ENCODE measurements at regions not wholly inside any gene's neighbourhood (a gene's known extent, or its start where the extent isn't known, plus 50 kb on each side); places are given as distances from the start of the nearest gene placed in this dataset.
A peak's percentile ranks its signal among the peaks of the same experiment; 100 is the strongest.

GRCh38 chr1:239755107-239755912 is 336.4 kb upstream of the FMN2 start:
- Histone ChIP-seq H3K9me3 (ENCODE audit: control insufficient read depth, insufficient read depth, low read length) (no peaks in the 10 kb centered on the region), H3K4me1 (ENCODE audit: control insufficient read depth, insufficient read depth, low read length) (peaks cover 29% of the 10 kb centered on the region), H3K9ac (ENCODE audit: low read depth, low read length) (no peak overlapping the region; the same call in 1 of the 2 replicates), H3K27ac (ENCODE audit: low read depth, low read length) (peak overlapping the region; percentile 70), H3K36me3 (ENCODE audit: control insufficient read depth, insufficient read depth, low read length) (no peaks in the 10 kb centered on the region), H3K27me3 (ENCODE audit: control insufficient read depth, insufficient read depth, low read length) (no peaks in the 10 kb centered on the region), H3K4me3 (ENCODE audit: low read depth, low read length) (no peak overlapping the region)

GRCh38 chr1:239757716-239758115 is 334.0 kb upstream of the FMN2 start:
- H3K27me3 ChIP-seq (ENCODE audit: control insufficient read depth, insufficient read depth, low read length), result no peaks in the 10 kb centered on the region
- H3K4me1 ChIP-seq (ENCODE audit: control insufficient read depth, insufficient read depth, low read length), result peaks cover 29% of the 10 kb centered on the region
- no peak overlapping the region for H3K27ac ChIP-seq (ENCODE audit: low read depth, low read length)
- H3K36me3 ChIP-seq (ENCODE audit: control insufficient read depth, insufficient read depth, low read length), result no peaks in the 10 kb centered on the region
- no peaks in the 10 kb centered on the region for H3K9me3 ChIP-seq (ENCODE audit: control insufficient read depth, insufficient read depth, low read length)
- no peak overlapping the region for H3K9ac ChIP-seq (ENCODE audit: low read depth, low read length)
- no peak overlapping the region for H3K4me3 ChIP-seq (ENCODE audit: low read depth, low read length)

GRCh38 chr1:239758756-239759155 is 332.9 kb upstream of the FMN2 start:
- Histone ChIP-seq H3K27ac (ENCODE audit: low read depth, low read length) (no peak overlapping the region), H3K4me3 (ENCODE audit: low read depth, low read length) (no peak overlapping the region), H3K36me3 (ENCODE audit: control insufficient read depth, insufficient read depth, low read length) (no peaks in the 10 kb centered on the region), H3K9me3 (ENCODE audit: control insufficient read depth, insufficient read depth, low read length) (no peaks in the 10 kb centered on the region), H3K27me3 (ENCODE audit: control insufficient read depth, insufficient read depth, low read length) (no peaks in the 10 kb centered on the region), H3K4me1 (ENCODE audit: control insufficient read depth, insufficient read depth, low read length) (peaks cover 29% of the 10 kb centered on the region), H3K9ac (ENCODE audit: low read depth, low read length) (no peak overlapping the region)

GRCh38 chr1:239761509-239761908 is 330.2 kb upstream of the FMN2 start:
- Histone ChIP-seq H3K4me3 (ENCODE audit: low read depth, low read length) (no peak overlapping the region), H3K27ac (ENCODE audit: low read depth, low read length) (no peak overlapping the region), H3K9me3 (ENCODE audit: control insufficient read depth, insufficient read depth, low read length) (no peaks in the 10 kb centered on the region), H3K4me1 (ENCODE audit: control insufficient read depth, insufficient read depth, low read length) (peaks cover 6% of the 10 kb centered on the region), H3K9ac (ENCODE audit: low read depth, low read length) (no peak overlapping the region), H3K27me3 (ENCODE audit: control insufficient read depth, insufficient read depth, low read length) (no peaks in the 10 kb centered on the region), H3K36me3 (ENCODE audit: control insufficient read depth, insufficient read depth, low read length) (no peaks in the 10 kb centered on the region)

GRCh38 chr1:239763850-239764249 is 327.8 kb upstream of the FMN2 start:
- Histone ChIP-seq H3K27ac (ENCODE audit: low read depth, low read length) (no peak overlapping the region), H3K4me1 (ENCODE audit: control insufficient read depth, insufficient read depth, low read length) (peaks cover 1% of the 10 kb centered on the region), H3K9ac (ENCODE audit: low read depth, low read length) (no peak overlapping the region), H3K27me3 (ENCODE audit: control insufficient read depth, insufficient read depth, low read length) (no peaks in the 10 kb centered on the region), H3K36me3 (ENCODE audit: control insufficient read depth, insufficient read depth, low read length) (no peaks in the 10 kb centered on the region), H3K4me3 (ENCODE audit: low read depth, low read length) (no peak overlapping the region), H3K9me3 (ENCODE audit: control insufficient read depth, insufficient read depth, low read length) (no peaks in the 10 kb centered on the region)

- Histone ChIP-seq H3K27ac (ENCODE audit: low read depth, low read length) (no peak overlapping the region), H3K27me3 (ENCODE audit: control insufficient read depth, insufficient read depth, low read length) (no peaks in the 10 kb centered on the region)
These were observed 327.1 kb upstream of the FMN2 start for GRCh38 chr1:239764546-239764945.

GRCh38 chr1:239765163-239765562 is 326.5 kb upstream of the FMN2 start:
- H3K36me3 ChIP-seq (ENCODE audit: control insufficient read depth, insufficient read depth, low read length), result no peaks in the 10 kb centered on the region
- H3K27ac ChIP-seq (ENCODE audit: low read depth, low read length), result no peak overlapping the region
- no peak overlapping the region for H3K4me3 ChIP-seq (ENCODE audit: low read depth, low read length)
- H3K4me1 ChIP-seq (ENCODE audit: control insufficient read depth, insufficient read depth, low read length), result no peaks in the 10 kb centered on the region
- H3K27me3 ChIP-seq (ENCODE audit: control insufficient read depth, insufficient read depth, low read length), result no peaks in the 10 kb centered on the region
- no peak overlapping the region for H3K9ac ChIP-seq (ENCODE audit: low read depth, low read length)
- no peaks in the 10 kb centered on the region for H3K9me3 ChIP-seq (ENCODE audit: control insufficient read depth, insufficient read depth, low read length)

More at GRCh38 chr1:239764546-239764945, 327.1 kb upstream of the FMN2 start:
- Histone ChIP-seq H3K9ac (ENCODE audit: low read depth, low read length) (no peak overlapping the region), H3K4me1 (ENCODE audit: control insufficient read depth, insufficient read depth, low read length) (no peaks in the 10 kb centered on the region), H3K4me3 (ENCODE audit: low read depth, low read length) (no peak overlapping the region), H3K9me3 (ENCODE audit: control insufficient read depth, insufficient read depth, low read length) (no peaks in the 10 kb centered on the region), H3K36me3 (ENCODE audit: control insufficient read depth, insufficient read depth, low read length) (no peaks in the 10 kb centered on the region)

GRCh38 chr1:239771550-239771949 is 320.1 kb upstream of the FMN2 start:
- no peaks in the 10 kb centered on the region for H3K36me3 ChIP-seq (ENCODE audit: control insufficient read depth, insufficient read depth, low read length)
- H3K27me3 ChIP-seq (ENCODE audit: control insufficient read depth, insufficient read depth, low read length), result no peaks in the 10 kb centered on the region
- H3K4me1 ChIP-seq (ENCODE audit: control insufficient read depth, insufficient read depth, low read length), result peaks cover 14% of the 10 kb centered on the region
- no peak overlapping the region for H3K4me3 ChIP-seq (ENCODE audit: low read depth, low read length)
- no peak overlapping the region for H3K9ac ChIP-seq (ENCODE audit: low read depth, low read length)
- H3K27ac ChIP-seq (ENCODE audit: low read depth, low read length), result no peak overlapping the region
- H3K9me3 ChIP-seq (ENCODE audit: control insufficient read depth, insufficient read depth, low read length), result no peaks in the 10 kb centered on the region

GRCh38 chr1:239772446-239772845 is 319.2 kb upstream of the FMN2 start:
- H3K4me1 ChIP-seq (ENCODE audit: control insufficient read depth, insufficient read depth, low read length), result peaks cover 14% of the 10 kb centered on the region
- no peaks in the 10 kb centered on the region for H3K27me3 ChIP-seq (ENCODE audit: control insufficient read depth, insufficient read depth, low read length)
- no peaks in the 10 kb centered on the region for H3K36me3 ChIP-seq (ENCODE audit: control insufficient read depth, insufficient read depth, low read length)
- H3K27ac ChIP-seq (ENCODE audit: low read depth, low read length), result no peak overlapping the region
- H3K9ac ChIP-seq (ENCODE audit: low read depth, low read length), result no peak overlapping the region
- H3K4me3 ChIP-seq (ENCODE audit: low read depth, low read length), result no peak overlapping the region
- H3K9me3 ChIP-seq (ENCODE audit: control insufficient read depth, insufficient read depth, low read length), result no peaks in the 10 kb centered on the region

GRCh38 chr1:239775466-239775865 is 316.2 kb upstream of the FMN2 start:
- no peaks in the 10 kb centered on the region for H3K36me3 ChIP-seq (ENCODE audit: control insufficient read depth, insufficient read depth, low read length)
- no peaks in the 10 kb centered on the region for H3K27me3 ChIP-seq (ENCODE audit: control insufficient read depth, insufficient read depth, low read length)
- H3K27ac ChIP-seq (ENCODE audit: low read depth, low read length), result no peak overlapping the region
- no peaks in the 10 kb centered on the region for H3K9me3 ChIP-seq (ENCODE audit: control insufficient read depth, insufficient read depth, low read length)
- H3K9ac ChIP-seq (ENCODE audit: low read depth, low read length), result no peak overlapping the region
- no peak overlapping the region for H3K4me3 ChIP-seq (ENCODE audit: low read depth, low read length)
- peaks cover 14% of the 10 kb centered on the region for H3K4me1 ChIP-seq (ENCODE audit: control insufficient read depth, insufficient read depth, low read length)

- H3K36me3 ChIP-seq (ENCODE audit: control insufficient read depth, insufficient read depth, low read length), result no peaks in the 10 kb centered on the region
- no peaks in the 10 kb centered on the region for H3K27me3 ChIP-seq (ENCODE audit: control insufficient read depth, insufficient read depth, low read length)
- no peaks in the 10 kb centered on the region for H3K9me3 ChIP-seq (ENCODE audit: control insufficient read depth, insufficient read depth, low read length)
- H3K4me1 ChIP-seq (ENCODE audit: control insufficient read depth, insufficient read depth, low read length), result peaks cover 14% of the 10 kb centered on the region
- H3K27ac ChIP-seq (ENCODE audit: low read depth, low read length), result no peak overlapping the region
- no peak overlapping the region for H3K4me3 ChIP-seq (ENCODE audit: low read depth, low read length)
- H3K9ac ChIP-seq (ENCODE audit: low read depth, low read length), result no peak overlapping the region
These were observed 313.4 kb upstream of the FMN2 start for GRCh38 chr1:239778208-239778813.

All from HUES48 (cell line).